Adrenal gland (tissue), 9 donors: ENCODE measurements at regions not wholly inside any gene's neighbourhood (a gene's known extent, or its start where the extent isn't known, plus 50 kb on each side); places are given as distances from the start of the nearest gene placed in this dataset.

Experiments
- DNase-seq, 7 donors: peaks; one replicate each; pipeline ENCODE4 v3.0.0-alpha.2; 2019 to 2020
- H3K27ac ChIP-seq, 5 donors: fragments of 200-600 bp; sonication (generic) in 4 of 5; 1 replicate in 3 of 5; 2 replicates in 2 of 5; pipeline versions ENCODE4 v1.5.1 to v1.8.0; 2016 to 2020; ENCODE audit warnings: mild to moderate bottlenecking in 1 of 5
- H3K27me3 ChIP-seq: fragments of 200-600 bp; 2 replicates; pipeline ENCODE4 v1.8.0; 2021
- H3K36me3 ChIP-seq, 2 donors: fragments of 200-600 bp; replicated peaks in 1 of 2; 1 replicate in 1 of 2; 2 replicates in 1 of 2; pipeline versions ENCODE4 v1.5.1 to v1.8.0; 2018 to 2022
- H3K4me1 ChIP-seq, 2 donors: fragments of 200-600 bp; replicated peaks in 1 of 2; 1 replicate in 1 of 2; 2 replicates in 1 of 2; pipeline versions ENCODE4 v1.5.1 to v1.8.0; 2018 to 2021
- H3K4me3 ChIP-seq, 4 donors: fragments of 200-600 bp; sonication (generic) in 3 of 4; one replicate each; pipeline ENCODE4 v1.5.1; 2016 to 2018
- H3K9me3 ChIP-seq, 3 donors: fragments of 200-600 bp; sonication (generic) in 1 of 3; replicated peaks in 1 of 3; 1 replicate in 2 of 3; 2 replicates in 1 of 3; pipeline versions ENCODE4 v1.5.1 to v1.8.0; 2016 to 2021
- POLR2A ChIP-seq, 2 donors: fragments of 450-650 bp; IDR thresholded peaks; one replicate each; pipeline ENCODE4 v1.6.1; 2017; ENCODE audit warnings: antibody characterized with exemption in 2 of 2, mild to moderate bottlenecking in 2 of 2, moderate library complexity in 1 of 2
- WGBS, 4 donors: extraction: QIAGEN DNeasy Blood & Tissue Kit in 2 of 4; methylation state at CpG; one replicate each; pipeline versions ENCODE4 v1.1.5 to v1.1.7; 2013 to 2017; 5-methylcytosine and 5-hydroxymethylcytosine counted together
- intact Hi-C, 2 donors: fragments of 100-400 bp; cut with DNase I; formaldehyde crosslinking; loops; one replicate each; pipeline versions ENCODE4 v1.14.1 to v1.15.0; 2022 to 2023
- TF ChIP-seq, protein P1 (sequence below), 6 experiments: fragments of 450-650 bp in 4 of 6; fragments of 200-600 bp in 2 of 6; sonication (generic) in 1 of 6; IDR thresholded peaks; 1 replicate in 5 of 6; 2 replicates in 1 of 6; pipeline versions ENCODE4 v1.5.1 to v1.8.0; 2016 to 2021; ENCODE audit warnings: antibody characterized with exemption in 6 of 6, mild to moderate bottlenecking in 2 of 6, moderate library complexity in 1 of 6
- donor health status: healthy with polysubstance abuse.
- donor health status: Bipolar disorder and iron deficiency.
- donor health status: DM: yes; HTN: yes; CAD: no.
- donor health status: DM: no; HTN: no; CAD: no.
- donor health status: DM: no; HTN: no; CAD: no.

DNA sequence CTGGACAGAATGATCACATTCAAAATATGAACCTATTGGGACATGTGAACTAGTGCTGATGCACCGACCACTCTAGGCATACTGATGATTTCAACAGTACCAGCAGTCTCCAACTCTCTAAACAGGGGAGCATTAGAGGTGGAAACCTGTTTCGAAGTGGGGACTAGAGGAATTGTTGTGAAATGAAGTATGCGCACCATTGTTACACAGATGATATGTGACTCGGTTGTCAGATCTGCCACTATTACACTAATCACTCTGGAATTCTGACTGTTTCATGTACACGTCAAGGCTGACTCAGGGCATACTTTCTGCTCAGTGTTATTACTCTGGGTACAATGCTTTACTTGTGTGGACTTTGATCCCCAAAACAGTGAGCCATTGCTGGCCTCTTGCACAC, 198.2 kb upstream of the UBE2E2 start:
- WGBS, 4 donors: 75 to 89% (median 88%) methylated on average over 5 of the region's 5 CpGs
- Histone ChIP-seq H3K27ac (no peak overlapping the region), H3K27me3 (no peaks in the 10 kb centered on the region), H3K4me1 (no peaks in the 10 kb centered on the region), H3K36me3 (no peaks in the 10 kb centered on the region), H3K9me3 (no peaks in the 10 kb centered on the region), H3K4me3 (no peak overlapping the region)
- intact Hi-C loops: no loop called here
- TF ChIP-seq POLR2A (IDR thresholded peaks at IDR 0.05): no peak
- TF ChIP-seq, protein P1, sequence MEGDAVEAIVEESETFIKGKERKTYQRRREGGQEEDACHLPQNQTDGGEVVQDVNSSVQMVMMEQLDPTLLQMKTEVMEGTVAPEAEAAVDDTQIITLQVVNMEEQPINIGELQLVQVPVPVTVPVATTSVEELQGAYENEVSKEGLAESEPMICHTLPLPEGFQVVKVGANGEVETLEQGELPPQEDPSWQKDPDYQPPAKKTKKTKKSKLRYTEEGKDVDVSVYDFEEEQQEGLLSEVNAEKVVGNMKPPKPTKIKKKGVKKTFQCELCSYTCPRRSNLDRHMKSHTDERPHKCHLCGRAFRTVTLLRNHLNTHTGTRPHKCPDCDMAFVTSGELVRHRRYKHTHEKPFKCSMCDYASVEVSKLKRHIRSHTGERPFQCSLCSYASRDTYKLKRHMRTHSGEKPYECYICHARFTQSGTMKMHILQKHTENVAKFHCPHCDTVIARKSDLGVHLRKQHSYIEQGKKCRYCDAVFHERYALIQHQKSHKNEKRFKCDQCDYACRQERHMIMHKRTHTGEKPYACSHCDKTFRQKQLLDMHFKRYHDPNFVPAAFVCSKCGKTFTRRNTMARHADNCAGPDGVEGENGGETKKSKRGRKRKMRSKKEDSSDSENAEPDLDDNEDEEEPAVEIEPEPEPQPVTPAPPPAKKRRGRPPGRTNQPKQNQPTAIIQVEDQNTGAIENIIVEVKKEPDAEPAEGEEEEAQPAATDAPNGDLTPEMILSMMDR (IDR thresholded peaks at IDR 0.05): no peak
- no peak for DNase-seq

DNA sequence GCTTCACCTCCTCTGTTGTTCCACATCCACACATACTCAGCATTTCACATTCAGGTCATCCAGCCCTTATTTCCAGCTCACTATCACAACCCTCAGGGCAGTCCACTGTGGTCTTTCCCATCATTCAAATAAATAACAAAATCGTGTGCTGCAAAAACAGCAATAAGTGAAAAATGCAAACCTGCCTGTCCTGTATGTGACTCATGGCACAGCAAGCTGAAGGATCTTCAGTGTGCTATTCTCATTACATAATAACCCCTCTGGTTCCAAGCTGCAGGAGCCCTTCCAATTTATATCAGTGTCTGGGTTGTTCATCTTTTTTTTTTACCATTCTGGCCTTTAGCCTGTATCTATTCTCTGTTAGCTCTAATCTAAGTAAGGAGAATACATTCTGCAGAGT, 185.3 kb upstream of the UBE2E2 start:
- 21 to 40% (median 31%) methylated on average over 1 of the region's 1 CpG for WGBS, 4 donors

DNA sequence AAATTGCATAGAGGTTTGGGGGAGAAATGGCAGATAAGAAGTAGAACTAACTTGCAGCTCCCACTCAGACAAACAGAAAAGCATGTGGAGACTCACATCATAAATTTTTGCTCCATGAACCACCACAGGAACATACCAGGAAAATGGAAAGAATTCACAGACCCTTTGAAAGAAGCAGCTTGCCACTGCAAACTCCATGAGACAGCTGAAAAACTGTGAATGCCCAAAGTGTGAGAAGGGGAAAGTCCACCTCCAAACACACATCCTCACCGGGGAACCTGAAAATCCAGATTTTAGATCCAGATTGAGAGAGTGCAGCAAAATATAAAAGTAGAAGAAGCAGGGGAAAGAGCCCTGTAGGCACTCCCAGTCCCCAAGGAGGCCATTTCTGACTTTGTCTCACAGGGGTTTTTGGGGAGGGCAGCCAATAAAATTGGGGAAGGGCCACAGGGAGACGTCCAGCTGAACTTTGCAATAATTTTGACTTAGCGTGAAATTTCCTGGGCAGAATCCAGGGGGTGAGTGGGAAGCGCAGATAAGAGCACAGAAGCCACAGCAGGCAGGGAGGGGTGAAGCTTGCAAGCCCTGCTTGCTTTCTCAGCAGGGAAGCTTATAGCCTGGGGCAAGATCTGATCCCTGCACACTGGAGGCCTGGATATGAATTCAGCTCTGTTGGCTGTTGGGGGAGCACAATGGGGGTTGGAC, 183.4 kb upstream of the UBE2E2 start:
- 53 to 64% (median 59%) methylated on average over 4 of the region's 4 CpGs for WGBS, 4 donors

More for the DNA sequence above, 185.3 kb upstream of the UBE2E2 start:
- Histone ChIP-seq H3K27ac (no peak overlapping the region), H3K27me3 (no peaks in the 10 kb centered on the region), H3K36me3 (no peaks in the 10 kb centered on the region), H3K4me1 (no peaks in the 10 kb centered on the region), H3K4me3 (no peak overlapping the region), H3K9me3 (no peaks in the 10 kb centered on the region)
- intact Hi-C loops: no loop called here
- TF ChIP-seq, protein P1 (IDR thresholded peaks at IDR 0.05): no peak
- TF ChIP-seq POLR2A (IDR thresholded peaks at IDR 0.05): no peak
- no peak for DNase-seq

DNA sequence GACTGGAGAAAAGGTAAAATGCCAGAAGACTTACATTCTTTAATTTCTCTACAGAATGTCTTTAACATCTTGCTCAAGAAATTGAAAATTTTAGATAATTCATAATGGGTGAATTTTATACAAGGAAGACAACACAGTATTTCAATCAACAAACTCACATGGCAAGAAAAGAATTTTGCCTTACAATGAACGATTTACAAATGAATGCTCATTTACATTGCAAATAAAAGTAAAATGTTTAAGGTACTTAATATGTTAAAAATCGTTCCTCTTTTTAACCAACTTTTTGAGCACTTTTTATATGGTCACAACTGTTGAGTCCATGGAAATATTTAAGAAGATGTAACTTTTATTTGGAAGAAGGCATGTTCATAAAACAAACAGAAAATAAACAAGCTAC, 174.8 kb upstream of the UBE2E2 start:
- DNase-seq: no peak
- WGBS, 4 donors: 19 to 29% (median 24%) methylated on average over 2 of the region's 2 CpGs
- H3K4me3 ChIP-seq: no peak overlapping the region
- no peaks in the 10 kb centered on the region for H3K27me3 ChIP-seq
- intact Hi-C loops: no loop called here
- H3K4me1 ChIP-seq: no peaks in the 10 kb centered on the region
- TF ChIP-seq POLR2A (IDR thresholded peaks at IDR 0.05): no peak
- TF ChIP-seq, protein P1 (IDR thresholded peaks at IDR 0.05): no peak
- H3K9me3 ChIP-seq: no peaks in the 10 kb centered on the region
- H3K36me3 ChIP-seq: no peaks in the 10 kb centered on the region
- H3K27ac ChIP-seq: no peak overlapping the region

More for the DNA sequence above, 183.4 kb upstream of the UBE2E2 start:
- Histone ChIP-seq H3K9me3 (no peaks in the 10 kb centered on the region), H3K4me1 (no peaks in the 10 kb centered on the region), H3K4me3 (no peak overlapping the region), H3K27ac (no peak overlapping the region), H3K36me3 (no peaks in the 10 kb centered on the region), H3K27me3 (no peaks in the 10 kb centered on the region)
- no peak for DNase-seq
- TF ChIP-seq POLR2A (IDR thresholded peaks at IDR 0.05): no peak
- TF ChIP-seq, protein P1 (IDR thresholded peaks at IDR 0.05): no peak
- intact Hi-C loops: no loop called here
